HepG2 (cell line): ENCODE measurements at regions not wholly inside any gene's neighbourhood (a gene's known extent, or its start where the extent isn't known, plus 50 kb on each side); places are given as distances from the start of the nearest gene placed in this dataset.

Experiments used
- ATAC-seq: fragments of 200-7000 bp; cut with Tn5 transposase; 3 replicates; pipeline ENCODE4 v1.9.1; 2020; ENCODE audit warnings: mild to moderate bottlenecking, moderate library complexity
- BruUV-seq: library from RNA; stranded (reverse); fragments of 400-500 nt; replicated peaks from 2 replicates; lab custom pipeline; 2021; lab: Mats Ljungman, UMichigan
- CTCF ChIA-PET: fragments of 300-600 bp; formaldehyde crosslinking; extraction: SDS; loops from one replicate; lab custom pipeline; 2021; ENCODE audit warnings: low total read pairs, inconsistent platforms, low intra/inter-chr PET ratio; lab: Yijun Ruan, JAX
- POLR2A ChIA-PET: fragments of 350-600 bp; sonication (Branson Sonifier 250); formaldehyde crosslinking; loops from one replicate; lab custom pipeline; 2020; ENCODE audit warnings: antibody characterized with exemption, inconsistent platforms; lab: Yijun Ruan, JAX
- DNase-seq: peaks from one replicate; pipeline ENCODE4 v3.0.0-alpha.2; 2015; ENCODE audit warnings: low spot score
- FAIRE-seq: peaks from 3 replicates; lab custom pipeline; 2011; peaks lifted over from hg19 to GRCh38; lab: Jason Lieb, UNC
- H2AFZ ChIP-seq: one replicate; pipeline ENCODE4 v1.6.1; 2011; ENCODE audit warnings: low read length, inconsistent platforms
- H3K27ac ChIP-seq: fragments of 300-600 bp; 3 replicates; pipeline ENCODE4 v1.8.0; 2011; ENCODE audit warnings: mixed run types, mild to moderate bottlenecking, mixed read lengths, low read length, inconsistent platforms; ENCODE audit not compliant: insufficient read depth; ENCODE audit errors: extremely low read length
- H3K27me3 ChIP-seq, 2 experiments: fragments of 200-600 bp in 1 of 2; 2 replicates in 1 of 2; 3 replicates in 1 of 2; pipeline versions ENCODE4 v1.6.0 to v1.8.0; 2011; ENCODE audit warnings: low read length in 2 of 2, mild to moderate bottlenecking in 2 of 2, moderate library complexity in 2 of 2, inconsistent platforms in 1 of 2; ENCODE audit not compliant: insufficient read depth in 2 of 2, control insufficient read depth in 1 of 2
- H3K36me3 ChIP-seq, 2 experiments: fragments of 200-600 bp in 1 of 2; replicated peaks in 1 of 2; 2 replicates in 1 of 2; 3 replicates in 1 of 2; pipeline versions ENCODE4 v1.5.1 to v1.8.0; 2011; ENCODE audit warnings: low read length in 2 of 2, inconsistent platforms in 1 of 2; ENCODE audit not compliant: insufficient read depth in 2 of 2, control insufficient read depth in 1 of 2
- H3K4me1 ChIP-seq: 2 replicates; pipeline ENCODE4 v1.5.1; 2012; ENCODE audit warnings: low read length, inconsistent platforms; ENCODE audit not compliant: insufficient read depth
- H3K4me2 ChIP-seq: 2 replicates; pipeline ENCODE4 v1.6.0; 2011; ENCODE audit warnings: low read depth, low read length, inconsistent platforms
- H3K4me3 ChIP-seq, 3 experiments: fragments of 200-600 bp in 1 of 3; sonication (generic), shearing (Covaris generic) in 1 of 3; replicated peaks in 1 of 3; 2 replicates each; pipeline ENCODE4 v1.5.1; 2011 to 2016; ENCODE audit warnings: low read length in 3 of 3, inconsistent platforms in 2 of 3, low read depth in 2 of 3, mild to moderate bottlenecking in 2 of 3, control low read depth in 1 of 3, mixed read lengths in 1 of 3; ENCODE audit not compliant: insufficient read depth in 1 of 3
- H3K79me2 ChIP-seq: one replicate; pipeline ENCODE4 v1.6.1; 2011; ENCODE audit warnings: low read length, inconsistent platforms; ENCODE audit not compliant: insufficient read depth
- H3K9ac ChIP-seq: 2 replicates; pipeline ENCODE4 v1.6.0; 2011; ENCODE audit warnings: mild to moderate bottlenecking, low read depth, low read length, inconsistent platforms; ENCODE audit not compliant: insufficient read depth
- H3K9me3 ChIP-seq: 2 replicates; pipeline ENCODE4 v1.5.1; 2012; ENCODE audit warnings: mild to moderate bottlenecking, low read length
- H4K20me1 ChIP-seq: 2 replicates; pipeline ENCODE4 v1.6.0; 2011; ENCODE audit warnings: inconsistent platforms, mild to moderate bottlenecking, low read length, moderate library complexity; ENCODE audit not compliant: insufficient read depth
- CTCF ChIP-seq: sonication (generic); formaldehyde crosslinking; IDR thresholded peaks from 2 replicates; pipeline ENCODE4 v1.5.0; 2020; ENCODE audit warnings: mild to moderate bottlenecking, missing genetic modification reagents, moderate library complexity
- MLLT10 ChIP-seq: sonication (generic); formaldehyde crosslinking; IDR thresholded peaks from 2 replicates; pipeline ENCODE4 v1.4.0; 2020; ENCODE audit warnings: missing genetic modification reagents
- STAG1 ChIP-seq: sonication (generic); formaldehyde crosslinking; IDR thresholded peaks from 2 replicates; pipeline ENCODE4 v1.4.0; 2020; ENCODE audit warnings: missing genetic modification reagents
- XBP1 ChIP-seq: sonication (generic); formaldehyde crosslinking; IDR thresholded peaks from 2 replicates; pipeline ENCODE4 v1.5.0; 2020; ENCODE audit warnings: missing genetic modification reagents
- ZBTB14 ChIP-seq: sonication (generic); formaldehyde crosslinking; IDR thresholded peaks from 2 replicates; pipeline ENCODE4 v1.4.0; 2020; ENCODE audit warnings: missing genetic modification reagents
- ZBTB26 ChIP-seq: IDR thresholded peaks from 2 replicates; pipeline ENCODE4 v1.6.1; 2016; ENCODE audit warnings: missing compliant biosample characterization, missing genetic modification reagents, borderline replicate concordance
- ZNF503 ChIP-seq: sonication (generic); formaldehyde crosslinking; IDR thresholded peaks from 2 replicates; pipeline ENCODE4 v1.4.0; 2020; ENCODE audit warnings: missing genetic modification reagents
- ZNF549 ChIP-seq: sonication (generic); formaldehyde crosslinking; IDR thresholded peaks from 2 replicates; pipeline ENCODE4 v1.5.0; 2020; ENCODE audit warnings: missing genetic modification reagents
- ZNF841 ChIP-seq: sonication (generic); formaldehyde crosslinking; IDR thresholded peaks from 2 replicates; pipeline ENCODE4 v1.8.1; 2023; ENCODE audit warnings: missing genetic modification reagents, borderline replicate concordance
- ZSCAN25 ChIP-seq: sonication (generic); formaldehyde crosslinking; IDR thresholded peaks from 2 replicates; pipeline ENCODE4 v1.8.0; 2022; ENCODE audit warnings: mild to moderate bottlenecking, missing genetic modification reagents
- ZSCAN30 ChIP-seq: sonication (generic); formaldehyde crosslinking; IDR thresholded peaks from 2 replicates; pipeline ENCODE4 v1.5.0; 2020; ENCODE audit warnings: mild to moderate bottlenecking, missing genetic modification reagents
- WGBS: methylation state at CpG from one replicate; pipeline ENCODE4 v1.1.6; 2017; ENCODE audit warnings: low lambda C conversion rate; 5-methylcytosine and 5-hydroxymethylcytosine counted together
- in situ Hi-C: cut with HindIII; loops from 2 replicates; pipeline ENCODE4 v1.10.0; 2017; ENCODE audit warnings: low pct_unique_long_range_greater_than_20kb; ENCODE audit not compliant: extremely low pct_ligation_motif_present
- intact Hi-C: fragments of 100-400 bp; cut with micrococcal nuclease; formaldehyde crosslinking; loops from one replicate; pipeline ENCODE4 v1.10.0; 2022; ENCODE audit not compliant: unreplicated experiment

- H3K9me3 ChIP-seq, result no peaks in the 10 kb centered on the region
- no peak overlapping the region for H3K4me2 ChIP-seq
- ATAC-seq (peak; percentile 90), DNase-seq (no peak), FAIRE-seq (no peak)
- H3K79me2 ChIP-seq, result no peaks in the 10 kb centered on the region
- peak; percentile 25; the same call in 1 of the 2 replicates for TF ChIP-seq STAG1 (CRISPR knock-in tag)
- TF ChIP-seq ZNF549 (CRISPR knock-in tag), result no peak
- peak; percentile 64 for TF ChIP-seq CTCF (CRISPR knock-in tag)
- H3K9ac ChIP-seq, result no peak overlapping the region
- no TSS peak for BruUV-seq
- no peak overlapping the region for H2AFZ ChIP-seq
- no peaks in the 10 kb centered on the region for H3K36me3 ChIP-seq
- no peaks in the 10 kb centered on the region for H4K20me1 ChIP-seq
- no peaks in the 10 kb centered on the region; a peak in 1 of 5 replicates for H3K27me3 ChIP-seq
- H3K4me1 ChIP-seq, result no peaks in the 10 kb centered on the region
- ChIA-PET POLR2A (no interaction called here), CTCF (interaction anchor here (1.1 kb wide), 1 partner anchor 737 kb away, joined by 3 read pairs; no protein-coding TSS in a partner anchor)
- WGBS, result 34% methylated on average over 14 of the region's 17 CpGs
- no peak overlapping the region for H3K4me3 ChIP-seq
- intact Hi-C loops (no loop called here), in situ Hi-C loops (loop anchor here (25.0 kb wide), 1 partner anchor 748 kb away; no protein-coding TSS in a partner anchor)
- H3K27ac ChIP-seq, result no peak overlapping the region
Observed at GRCh38 chr3:103410231-103410630, 975.4 kb downstream of the ZPLD1 start.

GRCh38 chr3:103421460-103421859 lies 986.6 kb downstream of the ZPLD1 start:
- CTCF ChIA-PET, result no interaction called here
- intact Hi-C loops, result no loop called here

More at GRCh38 chr3:103421460-103421859, 986.6 kb downstream of the ZPLD1 start:
- no peaks in the 10 kb centered on the region for H3K27me3 ChIP-seq
- WGBS, result 15% methylated on average over 3 of the region's 3 CpGs
- H3K9ac ChIP-seq, result no peak overlapping the region
- in situ Hi-C loops, result loop anchor here (25.0 kb wide), 1 partner anchor 759 kb away; no protein-coding TSS in a partner anchor
- no peak for ATAC-seq
- no peaks in the 10 kb centered on the region for H3K4me1 ChIP-seq
- H3K4me3 ChIP-seq, result no peak overlapping the region
- no peaks in the 10 kb centered on the region for H3K9me3 ChIP-seq
- H3K4me2 ChIP-seq, result no peak overlapping the region
- POLR2A ChIA-PET, result no interaction called here
- BruUV-seq, result no TSS peak
- H3K79me2 ChIP-seq, result no peaks in the 10 kb centered on the region
- DNase-seq, result no peak
- H2AFZ ChIP-seq, result no peak overlapping the region
- no peak overlapping the region for H3K27ac ChIP-seq
- no peak for FAIRE-seq
- TF ChIP-seq ZNF841 (CRISPR knock-in tag) (no peak), MLLT10 (CRISPR knock-in tag) (no peak), ZNF503 (CRISPR knock-in tag) (no peak), ZBTB14 (CRISPR knock-in tag) (no peak), ZSCAN30 (no peak), ZBTB26 (CRISPR knock-in tag) (no peak), XBP1 (CRISPR knock-in tag) (no peak), ZSCAN25 (no peak)
- no peaks in the 10 kb centered on the region for H4K20me1 ChIP-seq
- H3K36me3 ChIP-seq, result no peaks in the 10 kb centered on the region
